CD1c-positive myeloid dendritic cell (primary cell): ENCODE measurements at regions not wholly inside any gene's neighbourhood (a gene's known extent, or its start where the extent isn't known, plus 50 kb on each side); places are given as distances from the start of the nearest gene placed in this dataset.

ENCODE experiments used
- DNase-seq: peaks from one replicate; pipeline ENCODE4 v3.0.0-alpha.2; 2016; ENCODE audit errors: extremely low spot score

DNA sequence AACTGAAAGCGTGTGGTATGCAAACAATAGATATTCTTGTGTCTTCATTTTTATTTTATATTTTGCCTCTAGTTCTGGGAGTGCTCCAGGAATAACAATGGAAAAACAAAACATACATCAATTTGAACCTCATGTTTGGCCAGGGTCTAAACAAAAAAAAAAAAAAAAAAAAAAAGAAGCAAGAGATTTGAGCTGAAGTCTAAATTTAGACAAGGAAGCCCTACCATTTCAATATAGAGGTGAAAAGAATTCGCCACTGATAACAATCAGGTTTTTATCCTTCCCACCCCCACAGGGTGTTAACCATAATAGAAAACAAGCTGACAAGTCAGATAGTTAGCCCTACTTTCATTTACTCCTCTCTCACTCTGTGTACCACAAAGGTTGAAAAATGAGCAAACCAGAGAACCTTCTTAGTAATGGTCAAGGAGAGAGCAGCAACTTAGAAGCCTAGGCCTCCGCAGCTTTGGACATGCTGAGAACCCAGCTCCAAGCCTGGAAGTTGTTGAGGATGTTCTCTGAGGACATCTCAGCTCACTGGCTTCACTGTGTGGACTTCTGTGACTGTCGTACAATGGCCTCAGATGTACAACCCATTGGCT is 118.2 kb upstream of the HMHB1 start:
- DNase-seq = no peak

GRCh38 chr5:143692342-143692741 is 119.6 kb upstream of the HMHB1 start:
- DNase-seq = no peak

GRCh38 chr5:143691945-143692290 is 120.0 kb upstream of the HMHB1 start:
- DNase-seq = no peak

DNA sequence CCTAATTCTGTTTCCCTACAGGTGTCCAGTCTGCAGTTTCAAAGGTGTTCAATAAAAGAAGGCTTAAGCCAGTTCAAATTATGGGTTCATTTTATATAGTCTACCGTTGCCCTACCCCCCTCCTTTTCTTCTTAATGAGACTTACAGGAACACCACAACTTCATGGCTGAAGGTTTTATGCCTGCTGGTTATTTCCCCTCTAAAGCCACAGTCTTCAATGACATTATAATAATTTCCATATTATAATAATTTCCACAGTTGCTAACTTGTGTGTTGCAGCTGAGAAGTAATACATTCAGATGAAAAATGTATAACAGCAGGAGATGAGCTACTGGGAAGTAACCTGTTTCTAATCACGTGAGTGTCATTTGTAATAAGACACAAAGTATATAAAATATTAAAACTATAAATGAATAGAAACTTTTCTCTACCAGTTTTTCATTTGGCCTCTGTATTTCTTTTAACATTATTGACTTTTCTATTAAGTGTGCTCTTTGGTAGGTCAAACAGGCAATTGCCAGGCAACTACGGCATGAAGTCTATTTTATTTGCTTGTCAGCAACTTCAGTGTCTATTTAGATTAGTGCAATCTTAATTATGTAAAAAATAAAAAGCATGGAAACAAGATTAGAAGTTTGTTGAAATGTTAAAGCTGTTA is 120.5 kb upstream of the HMHB1 start:
- DNase-seq = no peak

DNA sequence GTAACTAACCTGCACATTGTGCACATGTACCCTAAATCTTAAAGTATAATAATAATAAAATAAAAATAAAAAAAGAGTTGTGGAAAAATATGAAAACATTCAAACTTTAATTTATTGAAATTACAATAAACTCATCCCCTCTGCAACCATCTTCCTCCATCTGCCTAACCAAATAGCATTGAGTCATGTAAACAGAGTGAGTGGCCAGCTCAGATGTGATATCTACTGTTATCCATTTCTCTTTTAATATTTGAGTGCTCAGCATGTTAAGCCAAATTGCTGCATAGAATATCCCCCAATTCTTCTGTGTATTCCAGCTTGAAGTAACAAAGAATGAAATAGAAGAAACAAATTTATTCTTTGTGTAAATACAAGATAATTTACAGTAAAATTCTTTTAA is 124.4 kb upstream of the HMHB1 start:
- DNase-seq = no peak

- DNase-seq = no peak
Observed at GRCh38 chr5:143685246-143685815, 126.6 kb upstream of the HMHB1 start.

DNA sequence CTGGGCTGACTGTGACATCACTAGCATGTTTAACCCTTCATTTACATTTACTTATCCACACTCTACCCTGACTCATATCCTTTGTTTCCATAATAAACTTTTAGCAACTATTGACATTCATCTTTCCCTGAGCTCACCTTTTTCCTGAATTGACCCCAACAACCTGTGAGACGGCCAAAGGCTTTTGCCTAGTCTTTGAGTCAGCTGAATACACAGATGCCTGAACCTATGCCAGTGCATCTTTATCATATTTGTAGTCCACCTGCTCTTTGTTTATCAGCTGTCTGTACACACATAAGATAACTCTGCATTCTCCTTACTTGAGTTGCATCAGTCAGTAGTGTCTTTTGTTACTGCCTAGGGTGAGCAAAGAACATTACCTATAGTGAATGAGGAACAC is 128.5 kb upstream of the HMHB1 start:
- no peak for DNase-seq

- DNase-seq = no peak
Observed at GRCh38 chr5:143682929-143683386, 129.0 kb upstream of the HMHB1 start.

DNA sequence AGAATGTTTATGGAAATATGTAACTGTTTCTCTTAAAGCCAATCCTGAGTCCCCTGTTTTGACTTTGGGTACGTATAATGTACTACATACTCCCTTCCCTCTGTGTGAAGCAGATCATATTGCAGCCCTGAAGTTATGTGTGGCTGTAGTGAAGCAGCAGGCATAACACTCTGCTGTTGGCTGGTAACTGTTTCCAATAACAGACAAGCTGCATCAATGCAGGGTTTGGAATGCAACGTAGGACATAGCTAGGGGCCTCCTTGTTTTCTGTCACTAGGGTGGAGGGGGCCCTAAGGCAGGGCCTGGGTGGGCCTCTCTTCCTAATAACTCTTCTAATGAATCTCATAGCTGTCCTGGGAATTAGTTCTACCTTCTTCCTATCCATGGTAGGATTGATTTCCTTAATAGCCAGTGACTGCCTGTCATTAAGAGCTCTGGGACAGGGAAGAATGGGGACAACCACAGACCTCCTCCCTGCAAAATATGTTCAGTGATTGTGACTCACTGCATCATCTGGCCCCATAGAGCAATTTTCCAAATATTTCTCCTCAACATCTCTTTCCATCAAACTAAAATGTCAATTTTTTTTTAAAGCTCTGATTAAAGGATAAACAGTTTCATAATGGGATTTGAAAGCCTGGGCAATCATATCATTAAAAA is 129.6 kb upstream of the HMHB1 start:
- DNase-seq = no peak

- no peak for DNase-seq
Observed at GRCh38 chr5:143680672-143681259, 131.2 kb upstream of the HMHB1 start.

GRCh38 chr5:143679777-143680176 is 132.2 kb upstream of the HMHB1 start:
- no peak for DNase-seq

DNA sequence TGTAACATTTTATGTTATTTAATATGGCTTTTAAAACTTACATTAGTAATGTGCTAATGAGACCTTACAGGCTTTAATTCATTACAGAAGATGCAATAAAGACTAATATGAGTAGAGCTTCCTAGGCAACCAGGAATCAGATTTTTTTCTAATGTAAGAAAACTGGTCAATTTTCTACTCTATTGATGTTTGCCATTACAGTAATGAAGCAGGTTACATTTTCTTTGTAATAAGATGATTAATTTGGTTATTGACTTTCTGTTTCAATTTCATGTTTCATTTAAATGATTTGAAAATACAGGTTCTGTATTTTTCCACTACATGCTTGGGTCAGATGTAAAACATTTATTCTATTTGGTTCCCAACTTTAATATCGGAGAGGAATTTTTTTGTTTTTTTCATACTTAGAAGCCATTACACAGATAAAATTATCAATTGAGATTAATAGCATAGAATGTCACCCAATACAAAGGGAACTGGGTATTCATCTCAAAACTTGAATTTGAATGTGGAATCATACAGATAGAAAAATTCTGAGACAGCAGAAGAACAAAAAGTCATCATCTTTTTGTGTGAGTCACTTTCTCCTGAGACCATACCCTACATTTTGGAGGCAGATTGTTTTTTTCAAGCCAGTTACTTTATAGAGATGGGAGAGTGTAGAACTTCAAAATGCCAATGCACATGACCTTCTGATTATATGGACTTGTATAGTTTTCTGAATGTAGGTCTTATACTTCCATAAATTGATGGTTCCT is 133.6 kb upstream of the HMHB1 start:
- DNase-seq = no peak

DNA sequence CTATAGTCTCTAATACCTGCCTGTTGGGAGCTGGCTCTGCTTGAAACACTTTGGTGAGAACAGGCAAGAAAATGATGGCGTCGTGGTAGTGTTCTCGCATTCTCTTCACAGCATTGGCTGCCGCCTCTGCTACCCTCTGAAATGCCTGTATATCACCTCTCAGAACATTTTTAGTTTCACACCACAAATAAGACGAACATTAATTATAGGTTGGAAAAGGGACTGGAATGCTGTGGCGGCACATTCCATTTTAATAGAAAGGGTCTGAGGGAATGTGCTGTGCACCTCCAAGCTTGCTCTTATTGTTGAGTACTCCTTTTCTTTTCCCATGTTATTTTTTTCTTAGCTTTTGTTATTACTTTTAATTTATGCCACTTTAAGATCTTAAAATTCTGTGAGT is 134.6 kb upstream of the HMHB1 start:
- DNase-seq = no peak

DNA sequence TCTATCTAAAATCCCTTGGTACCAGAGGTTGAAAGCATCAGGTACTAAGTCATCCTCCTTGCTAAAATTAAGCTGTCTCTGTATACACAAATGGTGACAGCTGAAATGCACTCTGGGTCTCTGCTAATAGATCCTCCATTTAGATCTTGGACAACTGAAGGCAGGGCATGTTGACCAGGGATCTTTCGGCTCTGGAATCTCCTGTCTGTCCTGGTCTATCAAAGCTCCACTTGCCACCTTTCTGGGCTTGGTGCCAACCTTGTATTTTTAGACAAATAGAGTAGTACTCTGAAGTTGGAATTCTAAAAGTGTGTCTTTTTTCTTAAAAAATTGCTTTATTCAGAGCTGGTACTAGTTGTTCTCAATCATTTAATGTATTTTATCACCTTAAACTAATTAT is 135.2 kb upstream of the HMHB1 start:
- DNase-seq = no peak

- DNase-seq = no peak
Observed at GRCh38 chr5:143674469-143674786, 137.5 kb upstream of the HMHB1 start.

DNA sequence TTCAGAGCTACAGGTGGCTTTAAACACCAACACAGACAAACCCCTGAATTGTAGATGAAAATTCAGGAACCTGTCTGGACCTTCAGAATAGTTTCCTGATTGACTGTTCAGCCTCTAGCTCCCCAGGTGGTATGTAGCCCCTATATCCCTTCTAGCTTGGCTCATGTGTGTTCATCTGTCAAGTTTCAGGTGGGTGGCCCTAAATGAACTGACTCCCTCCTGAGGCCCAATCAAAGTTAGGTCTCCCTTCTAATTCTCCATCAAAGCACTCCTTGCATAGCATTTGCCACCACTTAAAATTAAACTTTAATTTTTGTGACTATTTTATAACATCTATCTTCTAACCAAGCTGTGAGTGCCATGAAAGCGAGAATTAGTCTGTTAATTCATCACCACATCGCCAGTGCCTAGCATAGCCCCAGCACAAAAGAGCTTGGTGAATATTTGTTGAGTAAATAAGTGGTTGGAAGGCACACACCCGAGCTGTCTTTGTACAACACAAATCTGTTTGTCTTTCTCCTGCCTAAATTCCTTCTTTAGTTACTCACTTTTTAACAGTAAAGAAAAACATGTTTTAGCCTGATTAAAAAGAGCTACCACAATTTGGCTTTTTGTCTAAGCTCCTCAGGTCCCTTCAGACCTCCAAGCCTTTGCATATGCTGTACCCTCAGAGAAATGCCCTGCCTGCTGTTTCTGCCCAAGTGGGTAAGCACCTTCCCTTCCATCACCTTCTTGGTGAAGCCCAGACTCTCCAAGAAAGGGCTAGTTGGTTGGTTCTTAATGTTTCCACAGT is 138.1 kb upstream of the HMHB1 start:
- DNase-seq = no peak

GRCh38 chr5:143672806-143673205 is 139.2 kb upstream of the HMHB1 start:
- no peak for DNase-seq

GRCh38 chr5:143671674-143672569 is 140.0 kb upstream of the HMHB1 start:
- DNase-seq = no peak

DNA sequence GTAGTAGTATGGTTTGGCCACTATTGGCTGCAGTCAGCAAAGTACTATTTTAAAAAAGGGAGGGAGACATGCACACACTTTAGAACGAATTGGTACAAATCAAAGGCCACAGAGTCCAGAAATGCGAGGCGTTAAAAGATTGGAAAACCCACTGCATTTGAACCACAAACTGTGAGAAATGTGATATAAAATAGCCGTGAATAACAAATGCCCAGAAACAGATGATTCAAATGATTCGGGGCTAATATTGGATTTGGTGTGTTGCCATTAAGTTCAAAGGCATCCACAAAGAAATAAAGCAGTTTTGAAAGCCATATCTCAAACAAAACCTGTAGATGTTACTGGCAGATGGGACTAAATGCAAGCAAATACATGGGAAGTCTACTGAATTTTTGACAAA is 140.9 kb upstream of the HMHB1 start:
- no peak for DNase-seq

- DNase-seq = no peak
Observed at GRCh38 chr5:143665866-143666265, 146.1 kb upstream of the HMHB1 start.
